GM21529 (cell line): ENCODE measurements at regions not wholly inside any gene's neighbourhood (a gene's known extent, or its start where the extent isn't known, plus 50 kb on each side); places are given as distances from the start of the nearest gene placed in this dataset.
"Not testable (repeated sequence)": the region's sequence is repeated elsewhere in the genome, so short reads cannot be mapped to it uniquely, and the experiment has no call there.

Experiments
- ATAC-seq: cut with Tn5 transposase; IDR thresholded peaks from one replicate; pipeline ENCODE4 v1.9.1; 2021; ENCODE audit not compliant: unreplicated experiment

DNA sequence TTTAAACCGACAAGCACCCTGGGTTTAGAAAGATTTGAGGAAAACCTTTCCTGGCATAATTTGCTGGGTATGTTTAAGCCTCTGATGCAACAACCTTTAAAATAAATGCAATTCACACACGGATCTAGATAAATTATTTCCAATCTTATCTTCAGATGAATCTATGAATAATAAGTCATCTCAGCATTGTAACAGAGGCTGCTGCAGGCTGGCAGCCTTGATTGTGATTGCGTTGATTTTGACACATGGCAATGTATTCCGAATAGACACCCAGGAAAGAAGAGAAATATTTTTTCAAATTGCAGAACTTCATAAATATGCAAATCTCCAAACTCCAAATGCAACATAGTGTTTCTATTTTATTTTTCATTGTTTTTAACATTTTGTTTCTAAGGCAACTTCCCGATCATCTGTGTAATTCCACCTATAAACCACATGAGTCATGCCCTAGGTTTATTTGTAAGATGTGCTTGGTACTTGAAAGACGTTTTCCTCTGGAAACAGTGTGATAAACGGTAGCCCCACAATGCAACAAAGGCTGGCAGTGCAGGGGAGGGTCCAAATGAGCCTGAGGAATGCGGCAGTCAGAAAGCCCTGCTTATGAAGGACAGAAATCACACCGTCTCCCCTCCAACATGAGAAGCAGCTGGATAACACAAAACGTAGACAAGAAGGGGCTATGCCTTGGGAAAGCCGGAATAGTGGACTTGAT is 359.0 kb downstream of the BRD1 start:
- no peak for ATAC-seq

DNA sequence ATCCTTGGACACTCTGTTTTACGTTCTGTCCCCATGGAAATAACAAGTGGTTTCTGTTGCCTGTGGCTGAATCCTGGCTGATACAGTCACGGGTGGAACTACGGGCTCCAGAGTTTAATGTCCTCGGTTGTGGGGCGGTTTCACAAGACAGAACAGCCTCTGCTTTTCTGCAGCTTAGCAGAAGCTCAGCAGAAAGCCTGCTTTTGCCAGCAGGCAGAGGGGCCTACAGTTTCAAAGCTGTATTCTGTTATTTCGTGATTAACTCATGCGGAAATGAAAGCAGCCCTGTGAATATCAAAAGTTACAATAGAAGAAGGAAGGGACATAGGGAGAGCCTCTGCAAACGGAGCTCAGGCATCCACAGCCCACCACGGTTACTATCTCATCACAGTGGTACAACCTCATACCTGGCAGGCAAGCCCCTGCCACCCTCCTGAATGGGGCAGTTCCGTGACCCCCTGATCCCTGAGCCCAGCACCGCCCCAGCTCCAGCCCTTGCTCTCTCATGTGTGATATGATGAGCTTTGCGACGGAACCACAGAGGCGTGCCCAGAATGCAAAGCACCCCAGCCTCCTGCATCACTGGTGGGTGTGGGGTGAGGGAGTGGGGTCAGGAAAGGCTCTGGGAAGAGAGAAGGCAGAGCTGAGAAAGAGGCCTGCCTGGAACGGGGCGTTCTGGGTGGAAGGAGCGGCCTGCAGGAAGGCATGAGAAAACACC is 360.6 kb downstream of the BRD1 start:
- ATAC-seq, result no peak

DNA sequence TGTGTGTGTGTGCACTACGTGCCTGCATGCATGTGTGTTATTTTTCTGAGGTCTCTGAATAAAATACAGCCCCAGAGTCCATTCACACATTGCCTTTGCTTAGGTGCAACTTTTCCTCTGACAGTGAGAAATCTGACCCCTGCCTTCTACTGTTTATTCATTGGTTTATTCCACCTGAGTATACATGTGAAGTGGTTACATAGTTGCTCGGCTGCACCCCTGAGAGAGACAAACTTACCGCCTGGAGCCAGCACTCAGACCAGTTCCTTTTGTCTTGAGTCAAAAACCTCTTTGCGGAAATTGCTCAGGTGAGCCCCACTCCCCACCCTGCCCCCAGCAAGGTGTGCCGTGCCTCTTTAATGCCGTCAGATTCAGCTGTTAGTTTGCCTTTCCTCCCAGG is 363.6 kb downstream of the BRD1 start:
- no peak for ATAC-seq

DNA sequence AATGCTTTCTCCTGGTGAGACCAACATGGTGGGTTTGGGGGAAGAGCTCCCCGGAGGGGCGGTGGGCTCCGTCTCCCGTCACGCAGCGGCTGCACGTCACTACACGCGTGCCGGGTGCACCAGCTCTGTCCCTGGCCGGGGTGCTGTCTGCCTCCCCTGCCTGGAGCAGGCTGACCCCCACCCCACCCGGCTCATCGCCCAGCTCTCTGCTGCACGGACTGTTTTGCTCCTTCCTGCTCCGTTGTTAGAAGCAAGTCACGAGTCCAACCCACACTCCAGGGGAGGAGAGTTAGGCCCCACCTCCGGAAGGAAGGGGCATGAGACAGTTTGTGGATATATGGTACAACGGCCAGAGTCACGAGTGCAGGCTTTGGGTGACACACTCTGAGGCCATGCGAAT is 364.9 kb downstream of the BRD1 start:
- ATAC-seq, result no peak

DNA sequence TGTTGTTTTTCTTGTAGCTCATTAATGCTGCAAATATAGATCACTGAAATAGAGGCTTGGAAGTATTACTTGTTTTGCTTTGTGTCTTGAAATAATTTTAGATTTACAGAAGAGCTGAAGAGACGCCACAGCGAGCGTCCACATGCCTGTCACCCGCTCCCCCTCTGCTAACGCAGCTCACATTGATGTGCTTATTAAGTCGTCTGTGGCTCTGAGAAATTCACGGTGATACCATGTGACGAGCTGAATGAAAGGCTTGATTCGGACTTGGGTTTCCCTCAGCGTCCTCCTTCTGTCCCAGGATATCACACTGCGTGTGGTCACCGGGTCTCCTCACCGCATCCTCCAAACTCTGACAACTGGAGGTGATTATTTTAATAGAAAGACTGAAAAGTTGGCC is 365.4 kb downstream of the BRD1 start:
- no peak for ATAC-seq

DNA sequence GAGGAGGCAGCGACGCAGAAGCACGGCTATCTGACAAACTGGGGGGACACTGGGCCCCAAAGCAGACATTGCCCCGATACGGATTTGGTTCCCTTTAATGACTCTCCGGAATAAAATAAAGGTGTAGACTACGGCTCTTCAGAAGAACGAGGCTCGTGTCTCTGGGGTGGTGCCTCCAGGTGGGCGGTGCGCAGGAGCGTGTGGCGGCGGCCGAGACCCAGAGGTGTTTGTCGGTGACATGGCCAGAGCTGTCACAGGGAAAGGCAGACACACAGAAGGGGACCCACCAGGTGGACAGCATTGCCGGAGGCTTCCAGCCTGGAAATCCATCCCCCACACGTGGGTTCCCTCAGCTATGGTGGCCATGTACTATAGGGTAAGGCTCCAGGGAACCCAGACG is 366.0 kb downstream of the BRD1 start:
- no peak for ATAC-seq

DNA sequence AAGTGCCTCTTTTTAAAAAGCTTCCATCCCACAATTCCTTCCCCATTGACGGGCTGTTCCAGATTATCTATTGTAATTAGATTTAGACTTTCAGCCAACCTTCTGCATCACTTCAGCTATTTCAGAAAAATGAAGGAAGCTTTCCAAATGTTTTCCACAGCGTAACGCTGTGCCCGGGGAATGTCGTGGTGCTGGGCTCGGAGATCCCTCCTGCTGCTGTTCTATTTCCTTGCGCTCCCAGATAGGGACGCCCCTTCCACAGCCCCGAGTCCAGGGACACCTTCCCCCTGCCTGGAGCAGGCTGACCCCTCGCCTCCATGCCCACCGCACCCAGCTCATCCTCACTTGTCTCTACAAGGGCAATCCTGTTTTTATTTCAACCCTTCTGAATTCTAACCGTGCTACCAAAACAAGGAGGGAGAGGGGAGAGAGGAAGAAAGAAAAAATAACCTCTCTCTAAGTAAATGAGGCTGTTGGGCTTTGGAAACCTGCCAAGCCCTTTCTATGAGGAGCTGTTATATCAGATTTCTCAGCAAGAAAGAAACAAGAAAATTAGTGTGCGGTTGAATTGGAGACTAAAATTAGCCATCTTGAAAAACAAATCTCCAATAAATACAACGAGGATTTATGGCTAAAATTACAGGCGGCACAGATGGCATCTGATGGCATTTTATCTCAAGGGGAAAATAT is 366.9 kb downstream of the BRD1 start:
- no peak for ATAC-seq

DNA sequence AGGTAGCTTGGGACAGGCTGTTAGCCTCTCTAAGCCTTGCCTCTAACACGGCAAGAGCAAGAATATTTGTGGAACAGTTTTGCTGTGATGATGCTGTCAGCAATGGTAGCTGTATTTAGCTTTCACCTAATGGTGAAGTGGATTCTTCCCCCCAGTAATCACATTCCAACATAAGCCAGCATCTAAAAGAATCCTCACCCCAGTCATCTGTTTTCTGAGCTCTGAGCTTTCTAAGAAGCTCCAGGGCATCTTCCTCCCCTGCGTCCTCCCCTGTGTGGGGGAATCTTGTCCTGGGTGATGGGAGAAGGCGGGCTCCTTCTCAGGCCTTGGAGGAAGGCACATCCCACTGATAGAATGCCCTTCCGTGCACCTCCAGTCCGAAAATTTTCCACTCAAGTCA is 367.6 kb downstream of the BRD1 start:
- no peak for ATAC-seq

DNA sequence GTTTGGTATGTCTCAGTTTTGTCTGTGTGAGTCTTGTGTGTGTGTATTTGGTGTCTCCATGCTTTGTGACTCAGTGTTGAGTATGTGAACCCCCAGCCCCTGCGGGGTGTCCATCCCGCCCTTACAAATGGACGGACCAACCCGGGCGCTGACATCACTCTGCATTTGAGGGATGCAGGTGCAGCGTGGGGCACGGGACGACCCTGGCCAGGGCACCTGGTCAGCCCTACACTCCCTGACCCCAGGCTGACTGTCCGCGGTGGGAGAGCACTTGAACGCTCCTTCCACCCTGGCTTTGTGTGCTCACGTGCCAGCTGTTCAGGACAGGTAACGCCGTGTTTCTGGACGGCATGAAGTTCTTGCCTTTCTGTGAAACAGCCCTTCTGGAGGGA is 369.0 kb downstream of the BRD1 start:
- ATAC-seq, result no peak

DNA sequence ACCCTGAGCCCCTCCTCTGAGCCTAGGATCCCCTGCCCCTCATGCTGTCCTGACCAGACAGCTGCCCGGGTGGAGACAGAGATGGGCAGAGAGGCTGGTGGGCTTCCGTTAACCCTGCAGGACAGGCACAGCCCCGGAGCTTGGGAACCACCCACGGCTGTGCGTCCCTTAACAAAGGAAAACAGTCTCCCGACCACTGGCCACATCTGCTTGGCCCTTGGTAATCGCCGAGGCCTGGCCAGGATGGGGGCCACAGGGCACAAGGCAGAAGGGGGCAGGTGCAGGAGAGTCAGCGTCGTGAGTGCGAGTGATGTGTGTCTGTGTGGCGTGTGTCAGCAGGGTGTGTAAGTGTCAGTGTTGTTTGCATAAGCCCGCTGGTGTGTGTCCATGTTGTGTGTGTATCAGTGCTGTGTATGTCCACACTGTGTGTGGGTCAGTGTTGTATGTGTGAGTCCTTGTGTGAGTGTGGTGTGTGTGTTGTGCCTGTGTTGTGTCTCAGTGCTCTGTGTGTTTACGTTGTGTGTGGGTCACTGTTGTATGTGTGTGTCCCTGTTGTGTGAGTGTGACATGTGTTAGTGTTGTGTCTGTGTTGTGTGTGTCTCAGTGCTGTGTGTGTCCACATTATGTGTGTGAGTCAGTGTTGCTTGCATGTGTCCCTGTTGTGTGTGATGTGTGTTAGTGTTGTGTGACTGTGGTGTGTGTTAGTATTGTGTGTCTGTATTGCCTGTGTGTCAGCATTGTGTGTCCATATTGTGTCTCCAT is 369.5 kb downstream of the BRD1 start:
- ATAC-seq, result no peak

DNA sequence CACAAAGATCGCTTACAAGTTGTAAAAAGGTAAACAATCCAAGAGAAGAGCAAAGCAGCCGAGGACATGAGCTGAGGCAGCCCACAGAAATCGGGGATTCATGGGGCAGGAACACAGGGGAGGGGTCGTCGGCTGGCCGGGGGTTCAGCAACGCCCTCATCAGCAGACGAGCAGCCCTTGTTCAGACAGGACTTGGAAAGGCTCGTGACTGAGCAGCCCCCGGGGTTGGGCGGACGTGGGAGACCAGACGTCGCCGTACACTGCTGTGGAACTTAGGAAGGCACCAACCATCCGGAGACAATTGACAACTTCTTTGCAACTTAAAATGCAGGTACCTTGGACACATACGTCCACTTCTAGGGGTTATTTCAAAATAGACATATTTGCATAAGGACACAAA is 370.5 kb downstream of the BRD1 start:
- ATAC-seq, result no peak

DNA sequence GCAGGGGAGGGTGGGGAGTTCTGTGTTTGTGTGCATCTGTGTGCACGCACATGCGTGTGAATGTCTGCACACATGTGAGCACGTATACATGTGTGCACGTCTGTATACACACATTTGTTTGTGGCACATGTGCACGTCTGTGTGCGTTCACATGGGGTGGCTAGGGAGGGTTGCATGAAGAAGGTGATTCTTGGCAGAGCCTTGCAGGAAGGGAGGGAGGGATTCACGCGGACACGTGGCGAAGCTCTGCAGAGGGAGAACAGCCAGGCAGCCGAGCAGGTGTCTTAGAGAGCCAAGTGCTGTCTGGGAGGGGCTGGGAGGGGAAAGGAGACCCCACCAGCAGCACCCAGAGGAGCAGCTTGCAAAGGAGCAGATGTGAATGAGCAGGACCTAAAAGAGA is 372.1 kb downstream of the BRD1 start:
- no peak for ATAC-seq

DNA sequence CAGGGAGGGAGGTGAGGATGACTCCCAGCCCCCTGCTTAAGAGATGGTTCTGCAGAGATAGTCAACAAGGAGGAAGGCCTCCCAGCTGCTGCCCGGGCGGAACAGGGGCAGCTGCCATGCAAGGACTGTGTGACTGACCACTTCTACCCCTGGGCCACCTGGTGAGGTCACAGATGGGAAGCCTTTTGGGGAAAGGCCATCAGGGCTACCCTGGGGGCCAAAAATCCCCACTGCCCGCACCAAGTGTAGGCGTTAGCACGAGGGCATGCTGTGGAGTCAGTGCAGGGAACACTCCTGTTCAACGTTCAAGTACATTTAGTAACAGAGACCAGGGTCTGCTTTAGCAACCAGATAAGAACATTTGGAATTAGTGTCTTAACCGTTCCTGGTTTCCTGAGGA is 372.9 kb downstream of the BRD1 start:
- ATAC-seq, result no peak

DNA sequence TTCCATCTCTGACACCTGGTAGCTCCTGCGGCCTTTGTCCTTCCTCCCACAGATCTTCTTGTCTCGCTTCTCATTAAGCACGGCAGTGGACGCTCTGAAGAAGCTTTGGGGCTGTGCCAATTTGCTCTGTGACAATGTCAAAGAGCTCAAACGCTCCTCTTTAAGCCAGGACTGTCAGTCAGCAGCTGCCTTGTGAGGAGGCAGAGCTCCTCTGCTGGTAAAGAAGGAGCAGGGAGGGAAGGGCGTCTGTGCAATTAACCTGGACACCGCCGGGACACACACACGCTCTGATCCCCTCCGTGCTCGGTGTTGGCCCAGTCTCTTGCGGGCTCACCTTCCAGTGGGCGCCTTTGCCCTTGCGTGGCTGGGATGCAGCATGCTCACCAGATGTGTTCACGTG is 373.9 kb downstream of the BRD1 start:
- no peak for ATAC-seq

DNA sequence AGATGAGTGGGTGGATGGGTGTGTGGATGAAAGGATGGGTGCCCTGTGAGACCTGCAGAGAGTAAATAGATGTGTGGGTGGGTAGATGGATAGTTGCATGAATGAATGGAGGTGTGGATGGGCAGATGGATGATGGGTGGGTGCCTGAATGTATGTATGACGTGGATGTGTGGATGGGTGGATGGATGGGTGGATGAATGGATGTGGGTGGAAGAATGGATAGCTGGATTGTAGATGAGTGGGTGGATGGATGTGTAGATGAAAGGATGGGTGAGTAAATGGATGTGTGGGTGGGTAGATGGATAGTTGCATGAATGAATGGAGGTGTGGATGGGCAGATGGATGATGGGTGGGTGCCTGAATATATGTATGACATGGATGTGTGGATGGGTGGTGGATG is 374.7 kb downstream of the BRD1 start:
- ATAC-seq, result not testable (repeated sequence)

DNA sequence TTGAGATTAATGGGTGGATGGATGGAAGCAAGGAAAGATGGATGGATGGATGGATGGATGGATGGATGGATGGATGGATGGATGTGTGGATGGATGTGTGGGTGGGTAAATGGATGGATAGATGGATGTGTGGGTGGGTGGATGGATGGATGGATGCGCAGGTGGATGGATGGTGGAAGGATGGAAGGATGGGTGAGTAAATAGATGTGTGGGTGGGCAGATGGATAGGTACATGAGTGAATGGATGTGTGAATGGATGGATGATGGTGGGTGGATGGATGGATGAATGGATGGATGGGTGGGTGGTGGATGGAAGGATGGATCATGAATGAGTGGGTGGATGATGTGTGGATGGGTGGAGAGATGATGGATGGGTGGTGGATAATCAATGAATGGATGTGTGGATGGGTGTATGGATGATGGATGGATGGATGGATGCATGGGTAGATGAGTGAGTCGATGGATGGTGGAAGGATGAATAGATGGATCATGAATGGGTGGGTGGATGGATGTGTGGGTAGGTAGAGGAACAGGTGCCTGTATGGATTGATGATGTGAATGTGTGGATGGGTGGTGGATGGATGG is 375.2 kb downstream of the BRD1 start:
- ATAC-seq, result no peak

DNA sequence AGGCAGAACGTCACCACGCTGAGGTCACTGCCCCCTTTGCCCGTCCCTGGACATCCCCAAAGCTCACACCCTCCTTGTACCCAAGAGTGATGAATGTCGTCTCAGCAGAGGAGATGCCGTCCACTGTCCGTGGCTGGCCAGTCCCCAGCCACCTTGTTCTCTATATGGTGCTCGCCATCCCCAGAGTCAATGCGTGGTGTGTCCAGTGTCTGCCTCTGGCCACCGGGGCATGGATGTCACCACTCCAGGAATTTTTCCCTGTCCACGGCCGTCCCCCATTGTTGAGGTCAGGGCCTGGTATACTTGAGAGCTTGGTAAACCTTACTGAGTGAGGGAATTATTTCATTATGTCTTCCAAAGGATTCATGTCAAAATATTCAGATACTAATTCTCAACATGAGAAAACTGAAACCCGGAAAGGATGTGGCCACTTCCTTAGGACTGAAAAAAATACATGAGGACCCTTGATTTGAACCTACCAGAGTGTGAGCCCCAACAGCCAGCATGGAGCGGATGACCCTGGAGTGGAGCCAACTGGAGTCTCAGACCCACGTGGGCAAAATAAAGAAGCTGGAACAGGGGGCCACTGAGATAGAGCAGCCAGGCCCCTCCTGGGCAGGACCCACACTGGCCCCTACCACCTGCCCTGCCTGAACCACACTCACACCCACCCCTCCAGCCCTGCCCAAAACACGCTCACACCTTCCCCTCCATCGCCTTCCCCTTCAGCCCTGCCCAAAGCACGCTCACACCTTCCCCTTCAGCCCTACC is 376.4 kb downstream of the BRD1 start:
- ATAC-seq, result no peak

DNA sequence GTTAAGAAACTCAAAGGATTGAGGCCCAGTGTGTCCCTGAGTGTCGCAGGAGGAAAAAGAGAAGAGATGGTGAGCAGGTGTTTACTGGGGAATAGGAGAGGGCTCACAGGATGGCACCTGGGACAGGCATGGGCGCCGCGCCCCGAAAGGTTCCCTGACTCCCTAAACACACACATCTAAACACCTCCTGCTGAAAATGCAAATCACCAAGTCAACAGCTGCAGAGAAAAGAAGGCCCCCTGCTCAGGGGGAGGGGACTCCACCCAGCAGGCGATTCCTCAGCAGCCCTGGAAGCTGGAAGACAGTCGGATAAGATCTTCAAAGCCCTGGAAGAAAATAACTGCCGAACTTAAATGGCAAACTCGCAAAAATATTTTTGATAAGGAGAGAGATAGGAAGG is 377.2 kb downstream of the BRD1 start:
- ATAC-seq, result no peak

DNA sequence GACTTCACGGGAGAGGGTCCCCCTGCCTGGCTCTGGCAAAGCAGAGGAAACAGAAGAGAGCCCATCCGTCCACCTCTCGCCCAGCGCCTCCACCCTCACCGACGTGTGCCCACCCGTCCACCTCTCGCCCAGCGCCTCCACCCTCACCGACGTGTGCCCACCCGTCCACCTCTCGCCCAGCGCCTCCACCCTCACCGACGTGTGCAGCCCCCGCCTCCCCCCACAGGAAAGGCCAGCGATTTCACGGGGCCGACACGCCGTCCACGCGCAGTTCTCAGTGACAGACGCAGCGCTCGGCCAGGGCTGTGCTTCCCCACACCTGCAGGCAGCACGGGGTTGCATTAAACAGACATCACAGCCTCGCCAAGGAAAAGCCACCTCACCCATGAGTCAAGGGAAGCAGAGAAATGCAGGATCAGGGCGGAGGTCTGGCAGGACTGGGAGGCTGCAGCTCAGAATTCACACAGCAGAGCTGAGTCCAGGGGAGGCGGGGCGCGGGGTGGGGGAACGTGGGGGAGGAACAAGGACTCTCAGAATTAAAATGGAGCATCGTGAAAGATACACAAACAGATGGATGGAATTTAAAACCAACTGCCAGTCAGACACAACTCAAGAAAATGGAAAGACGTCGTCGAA is 377.7 kb downstream of the BRD1 start:
- no peak for ATAC-seq

DNA sequence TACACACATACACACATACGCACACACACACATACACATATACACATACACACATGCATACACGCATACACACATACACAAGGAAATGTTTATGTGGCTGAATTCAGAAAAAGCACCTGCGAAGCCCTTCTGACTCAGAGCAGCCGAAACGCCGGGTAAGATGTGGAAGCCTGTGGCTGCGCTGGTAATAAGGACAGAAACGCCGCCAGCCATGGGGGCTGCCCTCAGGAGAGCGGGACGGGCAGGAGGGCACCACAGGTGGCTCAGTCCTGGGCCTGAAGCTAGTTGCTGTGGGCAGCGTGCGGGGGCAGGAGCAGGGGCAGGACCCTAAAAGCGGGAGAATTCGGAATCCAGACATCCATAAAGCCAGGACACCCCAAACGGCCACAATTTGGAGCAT is 378.3 kb downstream of the BRD1 start:
- ATAC-seq, result no peak
